GM12891 (cell line): ENCODE measurements at regions not wholly inside any gene's neighbourhood (a gene's known extent, or its start where the extent isn't known, plus 50 kb on each side); places are given as distances from the start of the nearest gene placed in this dataset.
"Not testable (repeated sequence)": the region's sequence is repeated elsewhere in the genome, so short reads cannot be mapped to it uniquely, and the experiment has no call there.

Experiments used
- DNase-seq: peaks from one replicate; pipeline ENCODE4 v3.0.0; 2011; ENCODE audit warnings: low spot score; ENCODE audit not compliant: insufficient read length
- FAIRE-seq: peaks from 2 replicates; lab custom pipeline; 2011; peaks lifted over from hg19 to GRCh38; lab: Jason Lieb, UNC
- PAX5 ChIP-seq: IDR thresholded peaks from 2 replicates; pipeline ENCODE4 v1.6.1; 2011; ENCODE audit warnings: low read length, moderate library complexity, mild to moderate bottlenecking; ENCODE audit not compliant: insufficient read depth, severe bottlenecking
- POLR2A ChIP-seq: IDR thresholded peaks from 2 replicates; pipeline ENCODE4 v1.6.1; 2011; ENCODE audit warnings: low read depth, low read length, control low read depth
- POLR2AphosphoS5 ChIP-seq: IDR thresholded peaks from 2 replicates; pipeline ENCODE4 v1.6.1; 2011; ENCODE audit warnings: low read depth, low read length, control low read depth
- POU2F2 ChIP-seq: IDR thresholded peaks from 2 replicates; pipeline ENCODE4 v1.6.1; 2011; ENCODE audit warnings: low read depth, mild to moderate bottlenecking, control low read depth, low read length, moderate library complexity
- SPI1 ChIP-seq: IDR thresholded peaks from 2 replicates; pipeline ENCODE4 v1.6.1; 2011; ENCODE audit warnings: low read depth, low read length, control low read depth
- TAF1 ChIP-seq: IDR thresholded peaks from 2 replicates; pipeline ENCODE4 v1.6.1; 2011; ENCODE audit warnings: low read depth, low read length, control low read depth

- DNase-seq (no peak), FAIRE-seq (no peak)
- no peak for TF ChIP-seq TAF1
- no peak for TF ChIP-seq SPI1
- TF ChIP-seq PAX5 = no peak
- no peak for TF ChIP-seq POU2F2
- TF ChIP-seq POLR2A = no peak
- TF ChIP-seq POLR2AphosphoS5 = no peak
Measured at GRCh38 chr4:189129044-189129694, 811.5 kb upstream of the FRG1 start.

DNA sequence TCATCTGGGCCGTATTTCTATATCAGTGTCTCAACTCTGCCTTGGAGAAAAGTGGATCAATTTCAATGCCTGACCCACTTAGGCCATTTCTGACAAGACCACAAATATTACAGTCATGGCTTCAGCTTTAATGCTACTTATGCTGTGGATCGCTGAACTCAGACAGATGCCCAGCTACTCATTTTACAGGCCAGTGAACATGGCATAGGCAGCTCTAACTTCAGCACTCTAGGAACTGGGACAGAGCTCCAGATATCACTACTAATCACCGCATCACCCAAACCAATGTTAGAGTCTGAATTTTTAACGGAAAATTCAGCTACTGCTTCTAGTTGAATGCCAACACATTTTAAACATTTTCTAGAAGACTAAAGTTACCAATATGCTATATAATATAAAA, 809.6 kb upstream of the FRG1 start:
- DNase-seq = no peak
- FAIRE-seq = no peak
- no peak for TF ChIP-seq PAX5
- TF ChIP-seq POLR2A = no peak
- TF ChIP-seq POU2F2 = no peak
- TF ChIP-seq SPI1 = no peak
- TF ChIP-seq POLR2AphosphoS5 = no peak
- no peak for TF ChIP-seq TAF1

- FAIRE-seq (no peak), DNase-seq (no peak)
- TF ChIP-seq POLR2AphosphoS5 (no peak), PAX5 (no peak), SPI1 (no peak)
Measured at GRCh38 chr4:189136462-189136861, 804.2 kb upstream of the FRG1 start.

DNA sequence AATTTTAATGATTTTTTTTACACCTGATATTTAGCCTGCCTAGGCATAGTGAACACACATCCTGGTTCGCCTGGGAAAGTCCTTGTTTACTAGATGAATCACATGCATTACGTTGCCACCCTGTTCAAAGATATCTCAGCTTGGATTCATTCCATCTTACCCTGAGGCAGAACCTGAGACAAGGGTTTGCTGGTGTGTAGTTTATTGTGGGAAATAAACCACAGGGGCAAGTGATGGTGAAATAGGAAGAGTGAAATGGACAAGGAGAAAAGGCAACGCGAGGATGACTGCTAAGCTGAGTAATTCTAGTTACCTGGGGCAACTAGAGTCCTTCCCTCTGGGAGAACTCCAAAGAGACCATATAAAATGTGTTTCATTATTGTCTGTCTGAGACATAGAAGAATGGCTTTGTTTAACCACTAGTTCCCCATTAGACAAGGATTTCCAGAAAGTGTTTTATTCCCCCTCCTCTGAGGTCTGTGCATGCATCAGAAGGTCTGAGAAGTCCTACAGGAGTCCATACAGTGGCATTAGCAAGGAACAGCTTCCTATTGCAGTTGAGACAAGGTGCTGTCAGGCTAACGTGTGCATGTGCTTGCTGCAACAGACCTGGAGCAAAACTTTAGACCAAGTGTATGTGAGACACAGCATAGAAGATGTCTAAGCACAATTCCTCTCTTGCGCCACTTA, 797.3 kb upstream of the FRG1 start:
- no peak for DNase-seq
- FAIRE-seq = no peak
- TF ChIP-seq POLR2A (no peak), POU2F2 (no peak), PAX5 (no peak), SPI1 (no peak), TAF1 (no peak), POLR2AphosphoS5 (no peak)

GRCh38 chr4:189147005-189147929, 793.4 kb upstream of the FRG1 start:
- TF ChIP-seq POU2F2 = no peak
- DNase-seq (no peak), FAIRE-seq (no peak)

DNA sequence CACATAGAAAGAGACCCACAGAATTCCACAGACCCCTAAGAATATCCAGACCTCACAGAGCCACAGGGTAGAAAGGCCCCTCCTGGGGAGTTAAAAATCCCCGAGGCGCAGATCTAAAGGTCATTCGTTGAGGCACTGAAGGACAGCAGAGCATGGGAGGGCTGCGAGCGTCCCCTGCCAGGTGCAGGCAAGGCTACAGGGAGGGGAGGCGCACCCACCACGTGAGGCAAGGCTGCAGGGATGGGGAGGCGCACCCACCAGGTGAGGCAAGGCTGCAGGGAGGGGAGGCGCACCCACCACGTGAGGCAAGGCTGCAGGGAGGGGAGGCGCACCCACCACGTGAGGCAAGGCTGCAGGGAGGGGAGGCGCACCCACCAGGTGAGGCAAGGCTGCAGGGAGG, 785.6 kb upstream of the FRG1 start:
- DNase-seq, FAIRE-seq: not testable (repeated sequence)

DNA sequence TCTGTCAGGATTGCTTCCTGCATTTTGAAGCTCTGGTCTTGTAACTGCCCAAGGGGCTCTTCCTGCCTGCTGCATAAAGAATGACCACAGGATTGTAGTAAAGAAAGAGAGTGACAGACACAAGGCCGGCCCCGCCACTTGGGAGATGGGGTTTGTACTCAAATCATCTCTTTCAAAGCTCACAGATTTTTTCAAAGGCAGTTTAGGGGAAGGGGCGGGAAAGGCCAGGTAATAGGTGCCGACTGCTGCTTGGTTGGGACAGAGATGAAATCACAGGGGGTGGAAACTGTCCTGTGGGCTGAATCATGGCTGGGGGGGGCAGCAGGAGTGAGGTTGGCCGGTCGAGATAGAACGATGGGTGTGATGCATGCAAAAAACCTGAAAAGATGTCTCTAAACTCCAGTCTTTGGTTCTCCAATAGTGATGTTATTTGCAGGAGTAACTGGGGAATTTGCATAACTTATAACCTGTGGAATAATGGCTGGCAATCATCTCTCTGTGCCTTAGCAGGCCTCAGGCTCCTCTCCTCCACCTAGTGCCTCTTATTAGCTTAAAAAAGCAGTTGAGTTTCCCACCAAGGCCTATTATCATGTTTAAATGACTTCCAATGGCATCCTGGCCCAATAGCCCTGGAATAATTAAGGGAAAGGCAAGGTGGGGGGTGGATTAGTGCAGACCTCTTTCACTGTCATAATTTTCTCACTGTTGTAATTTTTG, 778.4 kb upstream of the FRG1 start:
- DNase-seq = no peak
- TF ChIP-seq SPI1 = no peak
- no peak for TF ChIP-seq POLR2A
- no peak for TF ChIP-seq POU2F2
- no peak for TF ChIP-seq POLR2AphosphoS5
- no peak for TF ChIP-seq TAF1
- no peak for TF ChIP-seq PAX5
- no peak for FAIRE-seq

- no peak for FAIRE-seq
- TF ChIP-seq POU2F2 (no peak), SPI1 (no peak), PAX5 (no peak), POLR2AphosphoS5 (no peak), POLR2A (no peak), TAF1 (no peak)
- DNase-seq = no peak
Measured at GRCh38 chr4:189162888-189163287, 777.8 kb upstream of the FRG1 start.

- no peak for DNase-seq
- TF ChIP-seq POU2F2 = no peak
- no peak for TF ChIP-seq PAX5
- TF ChIP-seq TAF1 = no peak
- no peak for TF ChIP-seq POLR2A
- FAIRE-seq = no peak
Measured at GRCh38 chr4:189176002-189176401, 764.7 kb upstream of the FRG1 start.
